Endothelial cell of umbilical vein (primary cell): ENCODE measurements at regions not wholly inside any gene's neighbourhood (a gene's known extent, or its start where the extent isn't known, plus 50 kb on each side); places are given as distances from the start of the nearest gene placed in this dataset.

Experiments
- BruUV-seq: library from RNA; stranded (reverse); fragments of 400-500 nt; replicated peaks from 2 replicates; lab custom pipeline; 2021; lab: Mats Ljungman, UMichigan
- CTCF ChIA-PET: fragments of 300-600, 350-600 bp; sonication (Branson Sonifier 250); formaldehyde crosslinking; loops from one replicate; lab custom pipeline; 2021; ENCODE audit warnings: antibody characterized with exemption, inconsistent platforms; lab: Charles Lee
- POLR2A ChIA-PET: fragments of 300-600, 350-600 bp; sonication (Branson Sonifier 250); formaldehyde crosslinking; loops from one replicate; lab custom pipeline; 2021; ENCODE audit warnings: antibody characterized with exemption, inconsistent platforms; lab: Charles Lee
- DNase-seq: peaks from one replicate; pipeline ENCODE4 v3.0.0-alpha.2; 2011; ENCODE audit warnings: low read depth, low spot score
- FAIRE-seq: peaks from 2 replicates; lab custom pipeline; 2011; peaks lifted over from hg19 to GRCh38; lab: Jason Lieb, UNC
- H2AFZ ChIP-seq: 2 replicates; pipeline ENCODE4 v1.6.0; 2012; ENCODE audit warnings: low read depth, low read length, control low read depth, inconsistent platforms
- H3K27ac ChIP-seq: 2 replicates; pipeline ENCODE4 v1.5.1; 2011; ENCODE audit warnings: low read depth, mild to moderate bottlenecking, control low read depth, low read length, moderate library complexity; ENCODE audit not compliant: insufficient read depth
- H3K27me3 ChIP-seq, 2 experiments: 2 replicates each; pipeline versions ENCODE4 v1.6.0 to v1.6.1; 2011; ENCODE audit warnings: low read length in 2 of 2, mixed read lengths in 1 of 2; ENCODE audit not compliant: control insufficient read depth in 2 of 2, insufficient read depth in 2 of 2
- H3K36me3 ChIP-seq, 2 experiments: 2 replicates in 1 of 2; 3 replicates in 1 of 2; pipeline ENCODE4 v1.5.1; 2011; ENCODE audit warnings: low read length in 2 of 2, mild to moderate bottlenecking in 1 of 2, moderate library complexity in 1 of 2; ENCODE audit not compliant: control insufficient read depth in 2 of 2, insufficient read depth in 2 of 2; ENCODE audit errors: extremely low read depth in 1 of 2
- H3K4me1 ChIP-seq: 3 replicates; pipeline ENCODE4 v1.5.1; 2011; ENCODE audit warnings: mild to moderate bottlenecking, low read length; ENCODE audit not compliant: control insufficient read depth, insufficient read depth; ENCODE audit errors: extremely low read depth
- H3K4me2 ChIP-seq: 2 replicates; pipeline ENCODE4 v1.6.1; 2011; ENCODE audit warnings: low read length, control low read depth, mixed read lengths; ENCODE audit not compliant: insufficient read depth
- H3K4me3 ChIP-seq, 3 experiments: fragments of 200-600 bp in 1 of 3; sonication (generic), shearing (Covaris generic) in 1 of 3; replicated peaks in 1 of 3; 2 replicates each; pipeline ENCODE4 v1.5.1; 2011 to 2016; ENCODE audit warnings: control low read depth in 3 of 3, low read length in 3 of 3, mild to moderate bottlenecking in 2 of 3, inconsistent platforms in 1 of 3, low read depth in 1 of 3, moderate library complexity in 1 of 3; ENCODE audit not compliant: insufficient read depth in 1 of 3
- H3K79me2 ChIP-seq: 2 replicates; pipeline ENCODE4 v1.6.0; 2012; ENCODE audit warnings: low read length, inconsistent platforms; ENCODE audit not compliant: control insufficient read depth, insufficient read depth
- H3K9ac ChIP-seq: replicated peaks from 2 replicates; pipeline ENCODE3; 2011; ENCODE audit warnings: low read length, control low read depth; ENCODE audit not compliant: insufficient read depth; ENCODE audit errors: extremely low read depth
- H3K9me1 ChIP-seq: replicated peaks from 3 replicates; pipeline ENCODE4 v1.6.0; 2011; ENCODE audit warnings: mild to moderate bottlenecking, low read length; ENCODE audit not compliant: control insufficient read depth, insufficient read depth; ENCODE audit errors: extremely low read depth
- H3K9me3 ChIP-seq: replicated peaks from 2 replicates; pipeline ENCODE4 v1.5.1; 2012; ENCODE audit warnings: low read length, inconsistent platforms; ENCODE audit not compliant: control insufficient read depth, insufficient read depth
- H4K20me1 ChIP-seq: replicated peaks from 2 replicates; pipeline ENCODE3; 2011; ENCODE audit warnings: mild to moderate bottlenecking, low read length; ENCODE audit not compliant: control insufficient read depth, insufficient read depth; ENCODE audit errors: extremely low read depth
- CTCF ChIP-seq, 2 donors: IDR thresholded peaks; 1 replicate in 1 of 2; 2 replicates in 1 of 2; pipeline ENCODE4 v1.5.1; 2011; ENCODE audit warnings: low read length in 2 of 2, mild to moderate bottlenecking in 2 of 2, moderate library complexity in 2 of 2, control low read depth in 1 of 2, inconsistent platforms in 1 of 2, low read depth in 1 of 2; ENCODE audit not compliant: insufficient read depth in 1 of 2; ENCODE audit errors: extremely low read depth in 1 of 2
- EZH2 ChIP-seq: IDR thresholded peaks from 2 replicates; pipeline ENCODE4 v1.6.1; 2012; ENCODE audit warnings: borderline replicate concordance, low read depth, mild to moderate bottlenecking, moderate library complexity, low read length, inconsistent platforms; ENCODE audit not compliant: severe bottlenecking
- FOS ChIP-seq: IDR thresholded peaks from 2 replicates; pipeline ENCODE4 v1.6.1; 2011; ENCODE audit warnings: mild to moderate bottlenecking, low read length, moderate library complexity, borderline replicate concordance; ENCODE audit not compliant: insufficient read depth
- GATA2 ChIP-seq: IDR thresholded peaks from 2 replicates; pipeline ENCODE4 v1.7.0; 2011; ENCODE audit warnings: low read depth, mild to moderate bottlenecking, moderate library complexity, mixed read lengths, low read length; ENCODE audit not compliant: insufficient read length, insufficient read depth
- JUN ChIP-seq: IDR thresholded peaks from 2 replicates; pipeline ENCODE4 v1.6.1; 2011; ENCODE audit warnings: borderline replicate concordance, low read depth; ENCODE audit not compliant: insufficient read length, insufficient read depth
- MAX ChIP-seq: IDR thresholded peaks from 2 replicates; pipeline ENCODE4 v1.6.1; 2011; ENCODE audit not compliant: insufficient read depth, insufficient read length
- MYC ChIP-seq: IDR thresholded peaks from one replicate; pipeline ENCODE4 v1.6.1; 2011; ENCODE audit warnings: mild to moderate bottlenecking, low read depth, low read length
- POLR2A ChIP-seq: IDR thresholded peaks from 2 replicates; pipeline ENCODE4 v1.6.1; 2012; ENCODE audit warnings: low read depth, mild to moderate bottlenecking, control low read depth, low read length
- POLR2AphosphoS5 ChIP-seq: IDR thresholded peaks from 2 replicates; pipeline ENCODE4 v1.6.1; 2012; ENCODE audit warnings: low read depth, mild to moderate bottlenecking, control low read depth, low read length, moderate library complexity; ENCODE audit not compliant: insufficient read depth
- dilution Hi-C: fragments of 300-500 bp; cut with MboI; formaldehyde crosslinking; loops from one replicate; pipeline ENCODE4 v1.15.0; 2019; ENCODE audit warnings: low sequenced_read_pairs; ENCODE audit not compliant: extremely low pct_ligation_motif_present
- intact Hi-C: fragments of 100-400 bp; cut with micrococcal nuclease; formaldehyde crosslinking; loops from one replicate; pipeline ENCODE4 v1.10.0; 2022

- Histone ChIP-seq H3K36me3 (no peaks in the 10 kb centered on the region), H3K79me2 (no peaks in the 10 kb centered on the region), H3K27me3 (no peaks in the 10 kb centered on the region), H2AFZ (no peak overlapping the region), H3K9ac (no peak overlapping the region), H3K4me1 (no peaks in the 10 kb centered on the region), H3K4me2 (no peak overlapping the region), H3K9me3 (no peaks in the 10 kb centered on the region), H3K4me3 (no peak overlapping the region), H4K20me1 (no peaks in the 10 kb centered on the region), H3K9me1 (no peaks in the 10 kb centered on the region), H3K27ac (no peak overlapping the region)
- ChIA-PET CTCF (no interaction called here), POLR2A (no interaction called here)
- FAIRE-seq = no peak
- dilution Hi-C loops (no loop called here), intact Hi-C loops (no loop called here)
- no peak for DNase-seq
- TF ChIP-seq GATA2 (no peak), FOS (no peak), POLR2A (no peak), EZH2 (no peak), MYC (no peak), JUN (no peak), MAX (no peak), POLR2AphosphoS5 (no peak), CTCF (IDR thresholded peaks at IDR 0.05; ENCODE audit: extremely low read depth in 1 of 2, insufficient read depth in 1 of 2, low read depth in 1 of 2, low read length in 2 of 2) (no peak)
- BruUV-seq = no TSS peak
Measured at GRCh38 chr2:167652401-167652800, 595.0 kb downstream of the STK39 start.
